ENCODE measurements at regions not wholly inside any gene's neighbourhood (a gene's known extent, or its start where the extent isn't known, plus 50 kb on each side); places are given as distances from the start of the nearest gene placed in this dataset.

- peak; percentile 80 for TF ChIP-seq CTCF (IDR thresholded peaks at IDR 0.05)
These were observed 118.3 kb upstream of the SIRPA start for GRCh38 chr20:1776681-1777475.

- no peak for TF ChIP-seq CTCF (IDR thresholded peaks at IDR 0.05)
These were observed 117.5 kb upstream of the SIRPG start for GRCh38 chr20:1775117-1775516.

- no peak for TF ChIP-seq CTCF (IDR thresholded peaks at IDR 0.05)
These were observed 116.9 kb upstream of the SIRPG start for GRCh38 chr20:1774479-1774878.

GRCh38 chr20:1773816-1774215 is 116.2 kb upstream of the SIRPG start:
- no peak for TF ChIP-seq CTCF (IDR thresholded peaks at IDR 0.05)

GRCh38 chr20:1769491-1769890 is 111.9 kb upstream of the SIRPG start:
- no peak for TF ChIP-seq CTCF (IDR thresholded peaks at IDR 0.05)

GRCh38 chr20:1766731-1767130 is 109.2 kb upstream of the SIRPG start:
- no peak for TF ChIP-seq CTCF (IDR thresholded peaks at IDR 0.05)

GRCh38 chr20:1764136-1765033 is 106.8 kb upstream of the SIRPG start:
- peak; percentile 85 for TF ChIP-seq CTCF (IDR thresholded peaks at IDR 0.05)
